HG03469 (cell line): ENCODE measurements at regions not wholly inside any gene's neighbourhood (a gene's known extent, or its start where the extent isn't known, plus 50 kb on each side); places are given as distances from the start of the nearest gene placed in this dataset.

Experiments
- ATAC-seq: cut with Tn5 transposase; IDR thresholded peaks from one replicate; pipeline ENCODE4 v1.9.1; 2021; ENCODE audit warnings: mild to moderate bottlenecking, moderate library complexity, moderate number of reproducible peaks; ENCODE audit not compliant: unreplicated experiment

DNA sequence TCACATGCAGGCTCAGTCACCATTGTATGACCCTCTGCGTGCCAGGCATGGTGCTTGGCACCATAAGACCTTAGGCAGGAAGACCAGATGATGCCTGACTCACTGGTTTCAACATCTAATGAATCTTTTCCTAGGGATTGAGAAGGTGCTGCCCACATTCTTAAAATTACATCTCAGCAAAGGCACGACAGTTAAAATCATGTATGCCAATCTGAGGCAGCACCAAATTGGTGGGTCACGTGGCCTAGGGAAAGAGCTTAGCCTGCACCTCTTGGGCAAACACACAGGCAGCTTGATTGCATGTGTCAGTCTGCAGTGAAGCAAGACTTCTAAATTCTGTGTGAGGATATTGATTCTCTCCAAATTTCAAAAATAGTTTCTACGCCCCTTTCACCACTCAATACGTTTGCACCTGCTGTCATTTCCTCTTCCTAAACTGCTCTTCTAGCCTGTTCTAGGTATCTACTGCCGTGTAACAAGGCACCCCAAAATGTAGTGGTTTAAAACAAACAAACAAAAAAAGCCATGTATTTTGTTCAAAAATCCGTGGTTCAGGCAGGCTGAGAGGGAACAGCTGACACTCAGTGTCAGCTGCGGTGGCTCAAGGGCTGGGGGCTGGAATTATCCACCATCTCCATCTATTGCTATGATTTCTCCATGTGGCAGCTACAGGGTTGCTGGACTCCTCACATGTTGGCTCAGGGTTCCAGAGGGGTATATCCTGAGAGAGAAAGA lies 160.2 kb upstream of the FGGY start:
- no peak for ATAC-seq

- ATAC-seq: no peak
Observed at GRCh38 chr1:59137276-59137615, 159.6 kb upstream of the FGGY start.

GRCh38 chr1:59137968-59138367 lies 158.9 kb upstream of the FGGY start:
- ATAC-seq: no peak

GRCh38 chr1:59138402-59138801 lies 158.5 kb upstream of the FGGY start:
- no peak for ATAC-seq

DNA sequence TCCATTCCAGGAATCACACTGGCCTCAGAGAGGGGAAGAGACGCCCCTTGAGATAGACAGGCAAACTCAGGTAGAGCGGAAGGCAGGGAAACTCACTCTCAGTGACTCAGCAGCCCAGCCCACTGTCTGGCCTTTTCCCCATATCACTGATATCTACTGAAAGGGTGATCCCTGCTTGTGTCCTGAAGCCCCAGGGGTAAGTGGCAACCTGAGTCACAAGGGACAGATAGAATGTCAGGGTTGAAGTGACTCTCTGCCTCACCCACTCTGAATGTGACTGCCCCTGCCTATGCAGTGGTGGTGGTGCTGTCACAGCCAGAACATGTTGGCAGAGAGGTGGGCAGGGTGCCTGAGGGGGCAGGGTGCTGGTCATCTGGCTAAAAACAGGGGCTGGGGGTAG lies 157.5 kb upstream of the FGGY start:
- no peak for ATAC-seq

- no peak for ATAC-seq
Observed at GRCh38 chr1:59141267-59141863, 155.5 kb upstream of the FGGY start.

GRCh38 chr1:59142311-59143132 lies 154.4 kb upstream of the FGGY start:
- no peak for ATAC-seq

GRCh38 chr1:59143133-59143487 lies 153.8 kb upstream of the FGGY start:
- no peak for ATAC-seq

DNA sequence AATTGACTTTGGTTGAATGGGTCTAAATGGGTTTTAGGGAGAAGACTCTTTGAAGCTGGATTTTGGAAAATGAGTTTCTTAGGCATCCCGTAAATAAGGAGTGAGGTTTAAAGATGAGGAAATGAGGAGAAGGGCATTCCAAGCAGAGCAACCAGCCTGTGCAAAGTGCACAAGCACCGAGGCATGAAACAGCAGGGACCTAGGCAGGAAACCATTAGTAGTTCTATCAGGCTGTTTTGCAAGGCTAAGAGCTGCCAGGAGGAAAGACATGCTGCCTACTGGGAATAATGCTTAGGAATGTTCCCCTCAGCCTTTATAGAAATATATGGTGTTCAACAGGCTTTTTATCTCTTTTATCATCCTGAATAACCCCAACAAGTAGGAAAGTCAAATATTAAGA lies 153.1 kb upstream of the FGGY start:
- ATAC-seq: no peak

DNA sequence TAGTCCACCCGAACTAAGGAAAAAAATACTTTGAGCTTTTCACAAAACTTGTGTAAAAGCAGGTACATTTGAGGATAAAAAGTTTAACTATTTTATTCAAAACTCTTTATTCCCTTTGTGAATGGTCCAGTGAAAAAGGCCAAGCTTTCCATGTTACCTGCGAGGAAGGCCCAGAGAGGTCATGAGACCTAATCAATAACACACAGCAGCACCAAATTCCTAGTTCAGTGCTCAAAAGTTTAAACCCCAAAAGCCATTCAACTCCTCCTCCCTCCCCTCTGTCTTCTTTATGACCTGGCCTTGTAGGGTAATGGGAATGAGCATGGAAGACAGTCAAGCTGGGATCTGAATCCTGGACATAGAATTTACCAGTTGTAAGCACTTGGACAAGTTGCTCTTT lies 151.9 kb upstream of the FGGY start:
- no peak for ATAC-seq

GRCh38 chr1:59146056-59146455 lies 150.8 kb upstream of the FGGY start:
- no peak for ATAC-seq

DNA sequence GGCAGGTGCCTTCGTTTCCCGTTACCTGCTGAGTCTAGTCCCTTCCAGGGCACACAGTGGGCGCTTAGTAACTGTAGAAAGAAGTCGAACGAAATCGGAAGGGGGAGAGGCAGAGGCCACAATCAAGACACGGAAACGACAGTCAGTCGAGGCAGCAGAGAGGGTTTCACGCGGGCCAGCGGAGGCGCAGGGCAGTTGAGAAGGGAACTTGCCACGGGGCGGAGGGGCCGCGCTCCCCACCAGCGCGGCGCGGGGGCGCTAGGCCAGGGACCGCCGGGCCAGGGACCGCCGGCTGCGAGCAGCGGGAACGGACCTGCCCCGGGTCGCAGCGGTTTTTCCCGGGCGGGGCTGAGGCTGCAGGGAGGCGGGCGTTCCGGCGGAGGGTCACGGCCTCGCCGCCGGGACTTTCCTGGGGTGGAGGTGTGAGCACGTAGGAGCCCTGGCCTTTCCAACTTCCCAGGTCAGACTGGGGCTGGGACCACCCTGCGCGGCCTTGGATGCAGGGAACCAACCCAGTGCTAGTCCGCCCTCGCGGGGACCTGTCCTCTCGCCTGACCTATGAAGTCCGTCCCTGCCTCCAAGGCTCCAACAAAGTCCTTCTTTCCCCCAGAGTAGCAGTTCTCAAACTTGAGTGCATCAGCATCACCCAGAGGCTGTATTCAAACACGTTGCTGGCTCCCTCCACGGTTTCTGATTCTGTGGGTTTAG lies 150.1 kb upstream of the FGGY start:
- ATAC-seq: peak; percentile 40

DNA sequence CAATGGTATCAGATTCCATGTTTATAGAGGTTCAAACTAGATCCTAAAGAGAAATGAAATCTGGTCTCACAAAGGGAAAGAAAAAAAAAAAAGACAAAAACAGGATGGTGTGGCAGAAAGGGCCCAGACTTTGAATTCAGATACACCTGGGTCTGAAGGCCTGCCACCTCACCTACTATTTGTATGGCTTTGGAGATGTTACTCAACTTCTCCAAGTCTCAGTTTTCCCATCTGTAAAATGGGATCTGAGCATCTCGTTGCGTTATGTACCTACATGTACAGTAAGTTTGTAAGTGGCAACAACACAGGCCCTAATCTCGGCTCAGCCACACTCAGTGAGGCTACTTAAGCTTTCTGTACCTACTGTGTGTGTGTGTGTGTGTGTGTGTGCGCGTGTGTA lies 147.5 kb upstream of the FGGY start:
- no peak for ATAC-seq

- peak; percentile 53 for ATAC-seq
Observed at GRCh38 chr1:59150577-59151386, 146.1 kb upstream of the FGGY start.

DNA sequence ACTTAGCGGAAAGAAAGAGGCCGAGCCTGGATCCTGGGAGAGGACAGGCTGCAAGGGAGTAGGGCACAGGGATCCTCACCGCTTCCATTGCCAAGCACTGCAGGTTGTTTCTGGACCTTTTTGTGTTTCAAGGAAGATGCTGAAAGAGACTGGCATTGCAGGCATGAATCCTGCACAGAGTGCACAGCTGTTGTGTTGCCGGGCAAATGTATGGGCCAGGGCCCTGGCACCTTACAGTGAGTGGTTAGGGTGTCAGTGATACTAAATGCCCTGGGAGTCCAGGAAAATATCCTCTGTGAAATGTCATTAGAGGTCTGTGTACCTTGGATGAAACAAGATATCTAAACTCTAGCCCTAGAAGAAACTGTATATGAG lies 145.5 kb upstream of the FGGY start:
- ATAC-seq: no peak

- no peak for ATAC-seq
Observed at GRCh38 chr1:59151860-59152259, 145.0 kb upstream of the FGGY start.

- ATAC-seq: no peak
Observed at GRCh38 chr1:59152511-59152910, 144.4 kb upstream of the FGGY start.

GRCh38 chr1:59154401-59154800 lies 142.5 kb upstream of the FGGY start:
- ATAC-seq: no peak

DNA sequence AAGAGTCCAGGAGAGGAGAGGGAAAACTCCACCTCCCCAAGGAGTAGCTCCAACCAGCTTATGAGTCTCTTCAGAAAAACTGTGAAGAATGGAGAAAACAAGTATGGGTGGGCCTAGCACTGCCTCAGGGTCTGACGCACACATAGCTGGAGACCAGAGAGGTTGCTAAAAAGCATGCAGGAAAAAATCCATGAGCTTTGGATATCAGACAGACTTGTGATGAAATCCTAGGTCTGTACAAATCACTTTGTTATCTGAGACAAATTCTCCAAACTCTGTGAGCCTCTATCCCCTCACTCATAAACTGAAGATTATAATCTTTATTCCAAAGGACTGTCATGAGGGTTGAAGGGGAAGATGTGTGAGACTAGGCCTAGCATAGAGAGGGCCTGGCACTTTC lies 141.5 kb upstream of the FGGY start:
- ATAC-seq: no peak

- no peak for ATAC-seq
Observed at GRCh38 chr1:59156051-59156450, 140.8 kb upstream of the FGGY start.
